ENCODE measurements at regions not wholly inside any gene's neighbourhood (a gene's known extent, or its start where the extent isn't known, plus 50 kb on each side); places are given as distances from the start of the nearest gene placed in this dataset.

DNA sequence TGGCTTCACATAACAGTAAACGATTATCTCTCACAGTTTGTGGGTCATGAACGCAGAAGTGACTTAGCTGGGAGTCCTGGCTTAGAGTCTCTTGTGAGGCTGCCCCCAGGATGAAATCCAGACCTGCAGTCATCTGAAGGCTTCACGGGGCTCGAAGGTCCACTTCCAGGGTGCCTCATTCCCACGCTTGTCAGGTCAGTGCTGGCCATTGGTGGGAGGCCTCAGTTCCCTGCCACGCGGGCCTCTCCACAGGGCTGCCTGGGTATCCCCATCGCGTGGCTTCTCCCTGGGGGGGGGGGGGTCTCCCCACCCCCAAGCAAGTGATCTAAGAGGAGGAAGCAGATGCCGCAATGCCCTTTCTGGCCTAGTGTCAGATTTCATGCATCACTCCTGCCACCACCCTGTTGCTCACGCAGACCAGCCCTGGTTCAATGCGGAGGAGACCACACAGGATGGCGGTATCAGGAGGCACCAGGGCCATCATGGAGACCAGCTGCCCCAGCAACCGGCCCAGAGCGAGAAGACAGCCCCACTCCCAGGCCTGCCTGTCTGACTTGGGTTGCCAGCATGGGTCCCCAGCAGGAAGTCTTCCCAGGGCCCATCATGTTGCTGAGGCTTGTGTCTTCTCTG is 77.3 kb upstream of the CDH5 start:
- DNase-seq: no peak

DNA sequence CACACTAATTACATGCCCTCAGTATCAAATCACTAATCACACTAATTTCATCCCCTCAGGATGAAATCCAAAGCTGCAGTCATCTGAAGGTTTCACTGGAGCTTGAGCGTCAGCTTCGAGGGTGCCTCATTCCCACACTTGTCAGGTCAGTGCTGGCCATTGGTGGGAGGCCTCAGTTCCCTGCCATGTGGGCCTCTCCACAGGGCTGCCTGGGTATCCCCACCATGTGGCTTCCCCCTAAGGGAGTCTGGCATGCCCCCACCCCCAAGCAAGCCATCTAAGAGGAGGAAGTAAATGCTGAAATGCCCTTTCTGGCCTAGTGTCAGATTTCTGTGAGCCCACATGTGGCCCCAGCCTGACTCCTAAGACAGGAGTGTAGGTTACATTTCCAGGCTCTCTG is 78.6 kb upstream of the CDH5 start:
- no peak for DNase-seq

DNA sequence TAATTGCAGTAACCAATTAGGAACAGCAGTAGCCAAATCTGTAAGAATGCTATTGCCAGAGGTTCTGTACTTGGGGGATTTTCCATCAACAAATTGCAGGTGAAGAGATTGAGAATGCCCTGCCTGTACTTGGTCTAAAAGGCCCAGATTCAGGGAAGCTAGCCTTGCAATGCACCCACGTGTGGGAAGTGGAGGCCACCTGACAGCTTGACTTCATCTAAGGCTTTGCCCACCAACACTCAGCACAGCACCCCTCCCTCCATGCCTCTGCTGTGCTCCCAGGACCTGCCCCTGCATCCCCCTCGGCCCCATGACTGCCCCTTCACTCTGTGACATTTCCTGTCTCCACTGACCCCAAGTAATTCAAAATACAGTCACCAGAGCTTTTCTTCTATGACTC is 79.1 kb upstream of the CDH5 start:
- DNase-seq: no peak

DNA sequence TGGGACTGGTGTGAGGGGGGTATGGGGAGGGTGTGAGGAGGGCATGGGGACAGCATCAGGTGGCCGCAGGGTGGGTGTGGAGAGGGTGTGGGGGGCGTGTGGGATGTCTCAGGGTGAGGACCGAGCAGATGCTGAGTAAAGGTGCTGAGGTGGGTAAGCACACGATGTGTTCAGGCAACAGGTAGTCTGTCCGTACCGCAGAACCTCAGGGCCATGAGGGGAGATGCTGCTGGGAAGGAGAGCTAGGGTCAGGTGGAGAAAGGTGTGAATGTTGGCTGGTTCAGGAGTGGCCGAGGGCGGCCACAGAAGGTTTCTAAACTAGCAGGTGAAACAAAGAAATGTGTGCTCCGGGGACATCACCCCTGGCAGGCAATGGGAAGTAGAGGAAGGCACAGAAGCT is 80.0 kb upstream of the CDH5 start:
- DNase-seq: no peak

DNA sequence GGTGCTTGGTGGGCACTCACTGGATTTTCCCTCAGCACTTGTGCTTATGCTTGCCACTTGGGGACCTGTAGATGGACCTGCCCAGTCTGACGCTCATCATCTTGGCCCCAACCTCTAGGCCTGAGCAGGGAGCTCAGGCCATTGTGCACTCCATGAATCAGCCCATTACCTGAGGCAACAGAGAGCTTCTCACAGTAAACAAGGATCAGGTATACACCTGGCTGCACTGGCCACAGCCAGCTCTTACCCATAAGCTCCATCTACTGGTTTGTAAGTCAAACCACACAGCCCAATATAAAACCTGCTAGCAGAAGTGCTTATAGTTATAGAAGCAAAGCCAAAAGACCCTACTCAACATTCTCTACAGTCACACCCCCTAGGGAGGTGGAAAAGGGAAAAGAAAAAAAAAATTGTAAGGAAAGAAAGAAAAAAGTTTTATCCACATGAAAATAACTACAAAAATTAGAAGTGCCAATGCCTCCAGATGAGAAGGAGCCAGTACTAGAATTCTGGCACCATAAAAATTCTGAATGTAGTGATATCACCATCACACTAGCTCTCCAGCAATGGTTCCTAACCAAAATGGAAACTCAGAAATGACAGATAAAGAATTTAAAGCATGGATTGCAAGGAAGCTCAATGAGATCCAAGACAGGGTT is 87.8 kb upstream of the CDH5 start:
- no peak for DNase-seq

DNA sequence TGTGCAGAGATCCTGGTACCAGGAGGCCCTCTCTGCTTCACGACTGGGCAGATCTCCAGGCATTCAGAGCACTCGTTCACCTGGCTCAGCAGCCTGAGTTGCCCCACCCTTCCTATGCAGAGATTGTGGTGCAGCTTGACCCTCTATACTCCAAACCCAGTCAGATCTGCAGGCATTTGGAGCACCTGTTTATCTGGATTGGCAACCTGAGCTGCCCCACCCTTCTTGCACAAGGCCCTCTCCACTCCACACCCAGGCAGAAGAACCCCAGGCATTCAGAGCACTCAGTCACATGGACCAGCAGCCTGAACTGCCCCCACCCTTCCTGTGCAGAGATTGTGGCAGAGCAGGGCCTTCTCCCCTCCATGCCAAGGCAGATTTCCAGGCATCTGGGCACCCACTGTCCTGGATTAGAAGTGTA is 88.4 kb upstream of the CDH5 start:
- DNase-seq: no peak

DNA sequence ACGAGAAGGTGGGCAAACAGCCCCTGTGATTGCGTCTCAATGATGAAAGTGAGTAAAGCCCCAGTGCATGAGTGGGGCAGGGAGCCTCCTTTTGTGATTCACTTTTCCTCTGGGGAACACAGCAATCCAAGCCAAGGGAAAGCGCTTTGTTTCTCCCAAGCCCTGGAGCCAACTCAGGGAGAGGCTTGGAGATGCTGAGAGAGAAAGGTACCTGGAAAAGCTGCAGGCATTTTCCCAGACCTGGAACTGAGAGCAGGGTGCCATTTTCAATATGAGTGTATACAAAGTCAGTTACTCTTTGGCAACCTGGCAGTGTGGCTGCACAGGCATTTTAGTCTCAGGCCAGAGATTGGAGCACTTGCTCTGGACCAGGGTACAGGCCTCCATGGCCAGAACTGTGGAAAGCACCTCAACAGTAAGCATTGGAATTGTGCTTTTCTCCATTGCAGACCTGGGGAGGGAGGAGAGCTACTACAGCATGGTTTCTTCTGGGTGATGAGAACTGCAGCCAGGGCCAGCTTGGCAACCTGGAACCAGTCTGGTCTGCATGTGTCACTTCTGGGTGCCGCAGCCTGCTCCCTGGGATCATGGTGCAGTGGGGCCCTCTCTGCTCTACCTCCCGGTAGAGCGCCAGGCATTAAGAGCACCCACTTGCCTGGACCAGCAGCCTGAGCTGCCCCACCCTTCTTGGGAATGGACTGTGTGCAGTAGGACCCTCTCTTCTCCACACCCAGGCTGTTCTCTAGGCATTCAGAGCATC is 89.0 kb upstream of the CDH5 start:
- DNase-seq: no peak

DNA sequence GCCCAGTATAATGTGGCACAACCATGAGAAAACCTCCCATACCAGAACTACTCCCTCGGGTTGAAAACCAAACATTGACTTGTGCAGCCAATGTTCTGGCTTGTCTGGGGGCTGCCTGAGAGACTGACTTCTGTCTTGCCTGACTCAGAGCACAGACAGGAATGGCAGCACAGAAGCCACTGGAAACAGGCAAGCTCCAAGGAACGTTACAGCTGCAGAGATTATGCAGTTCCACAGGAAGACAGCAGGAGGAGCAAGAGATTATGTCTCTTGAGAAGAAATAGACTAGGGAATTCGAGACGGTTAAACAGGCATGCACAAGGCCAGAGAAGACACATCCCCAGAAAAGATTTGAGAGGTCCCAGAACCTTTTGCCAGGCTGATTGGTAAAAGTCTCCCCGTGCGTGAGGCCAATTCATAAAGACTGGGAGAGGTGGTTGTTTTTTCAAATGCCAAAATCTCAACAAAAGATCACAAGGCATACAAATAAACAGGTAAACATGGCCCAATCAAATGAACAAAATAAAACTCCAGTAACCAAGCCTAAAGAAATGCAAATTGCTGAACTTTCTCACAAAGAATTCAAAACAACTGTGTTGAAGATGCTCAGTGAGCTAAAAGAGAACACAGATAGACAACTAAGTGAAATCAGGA is 90.6 kb upstream of the CDH5 start:
- DNase-seq: peak; percentile 82

DNA sequence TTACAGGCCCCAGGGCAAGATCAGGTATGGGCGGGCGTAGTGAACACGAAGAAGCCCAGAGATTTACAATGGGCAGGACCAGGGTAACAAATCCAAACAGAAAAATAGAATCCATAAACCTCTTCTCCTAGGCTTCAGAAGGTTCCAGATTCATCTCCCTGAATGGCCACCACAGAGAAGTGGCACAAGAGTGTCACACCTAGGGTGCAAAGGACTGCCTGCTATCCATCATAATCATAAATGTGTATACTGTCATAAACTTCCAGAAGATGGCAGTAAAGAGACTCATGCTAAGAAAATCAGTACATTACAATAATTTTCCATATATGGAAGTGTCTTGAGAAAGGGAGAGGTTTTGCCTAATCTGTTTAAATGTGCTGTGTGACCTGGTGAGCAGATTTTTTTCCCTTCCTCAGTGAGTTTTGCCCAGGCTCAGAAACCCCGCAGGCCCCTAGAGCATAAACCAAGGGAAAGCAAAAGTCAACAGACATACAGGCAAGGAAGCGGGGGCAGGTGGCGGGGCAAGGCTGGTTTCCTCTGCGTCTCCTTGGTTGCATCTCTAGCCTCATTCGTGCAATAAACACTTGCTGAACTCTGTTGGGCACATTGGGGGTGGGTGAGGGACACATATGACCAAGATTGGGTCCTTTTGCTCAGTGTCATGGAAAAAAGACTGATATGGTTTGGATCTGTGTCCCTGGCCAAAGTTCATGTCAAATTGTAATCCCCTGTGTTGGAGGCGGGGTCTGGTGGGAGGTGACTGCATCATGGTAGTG is 92.0 kb upstream of the CDH5 start:
- DNase-seq: peak; percentile 19

DNA sequence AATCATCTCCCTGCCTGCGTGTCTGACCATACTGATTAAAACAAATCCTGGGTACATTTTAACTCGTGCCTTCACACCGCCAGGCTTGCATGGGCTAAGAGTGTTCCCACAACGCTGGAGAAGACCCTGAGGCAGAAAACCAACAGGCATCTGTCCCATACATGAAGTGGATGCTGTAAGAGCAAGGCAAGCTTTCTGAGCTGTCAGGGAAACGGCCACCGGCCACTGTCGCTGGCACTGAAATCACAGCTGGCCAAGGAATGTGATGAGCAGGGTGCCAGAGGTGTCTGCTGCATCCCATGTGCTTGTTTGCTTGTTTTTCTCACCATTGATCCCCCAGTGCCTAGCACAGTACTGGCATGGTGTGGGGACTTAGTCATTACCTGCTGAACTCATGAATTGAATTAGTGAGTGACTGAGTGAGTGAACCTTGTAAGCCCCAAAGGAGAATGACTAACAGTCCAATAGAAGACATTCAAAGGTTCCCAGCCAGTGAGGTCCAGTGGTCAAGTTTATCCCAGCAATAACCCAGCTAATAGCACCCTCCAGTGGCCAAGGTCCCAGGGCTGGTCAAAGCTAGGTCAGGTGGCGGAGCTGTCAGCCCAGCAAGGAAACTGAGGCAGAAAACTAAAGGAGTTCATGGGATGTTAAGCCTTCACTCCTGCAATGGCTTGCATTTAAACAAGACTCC is 92.7 kb upstream of the CDH5 start:
- no peak for DNase-seq

DNA sequence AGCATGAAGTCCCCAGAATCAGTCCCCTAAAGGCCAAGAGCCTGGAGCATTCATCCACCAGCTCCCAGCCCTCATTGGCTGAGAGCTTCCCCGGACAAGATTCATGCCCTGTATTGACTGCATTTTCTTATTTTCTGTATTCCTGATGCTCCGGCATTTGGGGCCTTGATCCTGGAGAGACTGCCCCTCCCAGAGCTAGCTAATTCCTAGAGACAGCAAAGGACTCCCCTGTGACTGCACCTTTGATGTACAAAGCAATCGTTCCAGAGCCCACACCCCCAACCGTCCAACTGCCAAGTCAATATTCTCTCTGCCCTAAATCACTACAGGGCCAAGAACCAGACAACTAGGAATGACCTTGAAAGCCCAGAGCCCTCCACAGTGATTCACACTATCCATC is 93.4 kb upstream of the CDH5 start:
- no peak for DNase-seq

DNA sequence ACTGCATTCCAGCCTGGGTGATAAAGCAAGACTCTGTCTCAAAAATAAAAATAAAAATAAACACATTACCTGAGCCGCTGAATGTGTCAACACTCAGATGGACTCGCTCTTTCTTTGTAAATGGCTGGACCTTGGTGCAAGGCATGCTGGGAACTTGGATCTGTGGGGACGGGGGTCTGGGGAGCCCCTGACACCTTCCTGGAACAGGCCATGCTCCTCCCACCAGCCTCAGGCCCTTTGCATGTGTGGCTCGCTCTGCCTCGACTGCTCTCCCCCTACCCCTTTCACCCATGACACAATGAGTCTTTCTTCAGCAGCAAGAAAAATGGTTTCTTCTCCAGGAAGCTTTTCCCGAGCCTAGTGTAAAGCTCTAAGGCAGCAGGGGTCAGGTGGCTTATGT is 94.0 kb upstream of the CDH5 start:
- DNase-seq: no peak

DNA sequence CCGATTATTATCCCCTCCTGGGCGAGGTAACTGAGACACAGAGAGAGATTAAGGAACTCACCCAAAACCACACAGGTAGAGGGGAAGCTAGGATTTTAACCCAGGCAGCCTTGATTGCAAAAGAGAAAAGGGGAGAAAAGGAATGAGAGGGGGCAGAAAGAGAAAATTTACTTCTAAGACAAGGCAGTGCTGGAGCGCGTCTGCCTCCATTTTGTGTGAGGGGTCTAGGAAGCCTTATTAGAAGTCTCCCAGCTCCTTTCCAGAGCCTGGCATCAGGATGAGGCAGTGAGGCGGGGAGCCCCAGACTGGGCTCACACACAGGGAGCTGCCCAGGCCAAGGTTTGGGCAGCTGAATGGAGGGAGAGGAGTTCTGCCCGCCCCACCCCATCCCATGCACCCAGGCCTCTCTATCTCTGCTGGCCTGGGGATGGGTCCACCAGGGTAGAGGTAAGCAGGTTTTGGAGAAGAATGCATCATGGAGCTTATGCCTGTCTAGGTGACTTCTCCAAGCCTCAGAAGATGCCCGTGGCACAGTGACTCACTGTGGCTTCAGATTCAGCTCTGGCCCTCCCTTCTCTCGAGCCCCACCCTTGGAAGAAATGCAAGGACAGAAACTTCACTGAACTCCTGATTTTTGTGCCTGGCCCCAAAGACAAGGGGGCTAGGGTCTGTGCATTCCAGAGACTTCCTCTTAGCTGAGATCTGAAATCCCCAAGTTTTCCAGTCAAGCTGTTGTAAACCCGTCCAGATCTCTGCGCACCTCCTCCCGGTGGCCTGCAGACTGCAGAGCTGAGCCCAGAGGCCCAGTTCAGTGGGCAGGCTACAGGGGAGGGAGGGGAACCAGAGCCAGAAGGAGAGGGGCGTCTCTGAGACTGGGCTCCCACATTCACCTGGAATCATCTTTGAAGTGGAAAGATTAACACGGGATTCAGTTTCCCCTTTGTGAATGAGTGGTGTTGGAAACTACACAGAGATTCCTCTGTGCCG is 95.1 kb upstream of the CDH5 start:
- no peak for DNase-seq

DNA sequence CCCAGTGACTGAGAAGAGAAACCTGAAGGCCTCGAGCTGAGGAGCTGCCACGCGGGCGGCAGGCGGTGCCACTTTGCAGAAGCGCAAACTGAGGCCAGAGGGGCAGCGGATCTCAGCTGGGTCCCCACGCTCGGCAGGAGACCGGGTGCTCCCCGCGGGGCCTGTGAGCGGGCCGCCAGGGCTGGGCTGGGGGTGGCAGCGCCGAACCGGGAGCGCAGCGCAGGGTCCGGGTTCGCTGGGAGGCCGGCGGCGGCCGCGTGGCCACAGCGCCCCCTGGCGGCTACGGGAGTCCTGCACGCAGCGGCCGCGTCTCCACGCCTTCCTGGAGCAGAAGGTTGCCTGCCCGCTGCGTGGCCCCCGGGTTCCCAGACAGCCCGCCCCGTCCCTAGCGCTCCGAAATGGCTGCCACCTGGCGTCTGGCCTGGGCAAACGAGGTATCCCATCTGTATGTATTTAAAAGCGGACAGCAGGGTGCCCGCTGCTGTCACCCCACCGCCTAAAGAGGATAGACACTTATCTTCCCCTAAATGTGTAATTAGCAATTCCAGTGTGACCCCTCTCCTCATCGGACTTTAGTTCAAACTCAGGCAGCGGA is 96.1 kb upstream of the CDH5 start:
- DNase-seq: peak; percentile 89

DNA sequence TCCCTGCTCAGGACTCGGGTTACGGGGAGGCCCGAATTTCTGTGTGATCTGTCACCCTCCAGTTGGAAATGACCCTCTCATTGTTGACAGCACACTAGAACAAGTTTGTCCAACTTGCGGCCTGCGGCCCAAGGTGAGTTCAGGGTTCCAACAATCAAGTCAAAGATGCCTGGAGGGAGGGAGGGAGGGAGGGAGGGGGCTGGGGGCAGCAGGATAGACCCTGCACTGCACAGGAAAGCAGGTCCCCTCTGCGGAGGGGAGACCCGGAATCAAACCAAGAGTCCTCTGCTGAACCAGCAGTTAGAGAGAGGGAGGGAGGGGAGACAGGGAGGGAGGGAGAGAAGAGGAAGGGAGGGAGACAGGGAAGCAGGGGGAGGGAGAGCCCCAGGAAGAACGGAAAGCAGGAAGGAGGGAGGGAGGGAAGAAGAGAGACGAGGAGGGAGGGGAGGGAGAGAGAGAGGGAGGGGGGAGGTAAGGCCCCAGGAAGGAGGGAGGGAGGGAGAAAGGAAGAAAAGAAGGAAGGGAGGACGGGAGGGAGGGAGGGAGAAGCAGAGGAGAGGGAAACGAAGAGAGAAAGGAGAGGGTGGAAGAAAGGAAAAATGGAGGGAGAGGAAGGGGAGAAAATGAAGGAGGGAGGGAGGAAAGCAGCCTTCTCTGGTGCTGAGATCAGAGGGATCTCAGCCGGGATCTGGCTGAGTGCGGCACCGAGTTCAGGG is 96.7 kb upstream of the CDH5 start:
- DNase-seq: peak; percentile 17

DNA sequence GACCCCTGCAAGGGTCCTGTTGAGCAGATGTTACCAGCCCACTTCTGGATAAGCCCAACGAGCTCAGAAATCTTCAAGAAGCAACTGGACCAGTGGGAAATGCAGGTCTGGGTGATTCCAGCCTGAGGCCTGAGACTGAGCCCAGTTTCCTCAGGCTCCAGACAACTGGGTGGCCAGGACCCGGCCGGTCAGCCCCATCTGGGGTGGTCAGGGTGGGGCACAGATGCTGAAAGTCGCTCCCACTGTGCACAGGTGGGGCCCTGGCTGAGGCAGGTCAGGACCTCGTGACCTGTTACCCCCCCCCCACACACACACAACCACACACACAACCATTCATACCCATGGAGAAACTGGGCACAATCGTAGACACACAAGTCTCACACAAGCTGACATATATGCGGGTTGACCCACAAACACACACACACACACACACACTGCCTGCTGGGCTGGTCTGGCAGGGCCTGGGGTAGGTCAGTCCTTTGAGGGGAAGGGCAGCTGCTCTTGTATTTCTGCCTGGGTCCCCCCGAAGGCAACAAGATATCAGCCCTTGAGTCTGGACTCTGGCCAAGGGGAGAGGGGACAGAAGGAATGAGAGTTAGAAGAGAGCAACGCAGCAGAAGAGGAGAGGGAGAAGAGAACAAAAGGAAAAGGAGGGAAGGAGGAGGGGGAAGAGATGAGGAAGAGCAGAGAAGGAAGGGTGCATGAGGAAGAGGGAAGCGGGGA is 99.0 kb upstream of the CDH5 start:
- no peak for DNase-seq

DNA sequence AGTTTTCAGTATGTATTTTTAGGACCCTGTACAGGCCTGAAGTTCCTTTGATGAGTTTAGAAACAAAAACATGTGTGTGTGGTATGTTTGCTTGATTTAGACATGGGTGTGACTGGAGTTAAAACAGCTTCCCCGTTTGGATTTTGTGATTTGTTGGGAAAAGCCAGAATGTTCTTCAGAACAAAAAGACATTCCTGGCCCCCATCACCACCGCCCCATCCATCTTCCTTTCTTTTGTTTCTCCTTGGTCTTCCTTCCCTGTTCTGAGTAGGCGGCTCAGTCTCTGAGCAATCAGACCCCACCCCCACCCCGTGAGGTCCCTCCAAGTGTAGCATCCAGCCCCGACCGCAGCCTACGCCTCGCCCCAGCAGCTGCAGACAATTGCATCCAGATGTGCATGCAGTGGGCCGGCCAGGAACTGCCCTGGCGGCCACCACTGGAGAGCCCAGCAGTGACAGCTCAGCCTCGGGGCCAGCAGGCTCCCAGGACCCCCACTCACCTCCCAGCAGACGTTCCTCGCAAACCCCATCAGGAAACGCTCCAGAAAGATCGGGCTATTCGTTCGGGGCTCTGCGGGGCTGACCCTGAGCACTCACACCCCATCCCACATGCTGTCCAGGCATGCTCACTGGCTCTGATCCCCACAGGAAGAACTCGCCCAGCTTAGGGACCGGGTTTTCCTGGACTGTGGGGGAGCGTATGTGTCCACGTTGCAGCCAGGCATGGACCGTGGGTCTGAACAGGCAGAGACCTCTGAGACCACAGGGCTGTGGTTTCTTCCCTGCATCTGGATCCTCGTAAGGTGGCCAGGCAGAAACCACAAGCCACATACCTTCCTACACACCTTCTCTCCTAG is 99.8 kb upstream of the CDH5 start:
- no peak for DNase-seq

DNA sequence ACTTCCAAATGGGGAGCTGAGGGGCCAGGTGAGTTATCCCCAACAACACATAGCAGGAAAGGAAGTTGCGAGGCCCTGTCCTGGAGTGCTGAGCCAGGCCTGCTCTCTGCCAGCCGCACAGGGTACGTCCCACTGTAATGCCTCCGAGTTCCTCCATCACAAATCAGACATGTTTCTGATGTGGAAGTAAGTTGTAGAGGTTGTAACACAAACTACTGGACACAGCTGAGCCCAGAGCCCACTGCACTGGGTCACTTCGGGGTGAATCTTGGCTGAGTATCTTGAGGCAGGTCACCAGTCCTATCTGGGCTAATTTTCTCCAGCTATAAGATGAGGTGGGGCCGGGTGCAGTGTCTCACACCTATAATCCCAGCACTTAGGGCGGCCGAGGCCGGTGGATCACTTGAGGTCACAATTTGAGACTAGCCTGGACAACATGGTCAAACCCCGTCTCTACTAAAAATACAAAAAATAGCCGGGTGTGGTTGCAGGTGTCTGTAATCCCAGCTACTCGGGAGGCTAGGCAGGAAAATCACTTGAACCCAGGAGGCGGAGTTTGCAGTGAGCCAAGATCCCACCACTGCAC is 100.8 kb upstream of the CDH5 start:
- peak; percentile 10 for DNase-seq
